Stomach (tissue), 8 donors: ENCODE measurements at regions not wholly inside any gene's neighbourhood (a gene's known extent, or its start where the extent isn't known, plus 50 kb on each side); places are given as distances from the start of the nearest gene placed in this dataset.

Source experiments
- DNase-seq, 2 donors: peaks; one replicate each; pipeline versions ENCODE4 v3.0.0 to v3.0.0-alpha.2; 2013 to 2019
- H3K27ac ChIP-seq, 5 donors: fragments of 200-600 bp in 4 of 5; sonication (generic) in 4 of 5; one replicate each; pipeline ENCODE4 v1.5.1; 2013 to 2019; ENCODE audit warnings: mild to moderate bottlenecking in 1 of 5, moderate library complexity in 1 of 5
- H3K27me3 ChIP-seq, 3 donors: fragments of 200-600 bp; sonication (generic); one replicate each; pipeline ENCODE4 v1.5.1; 2017 to 2019; ENCODE audit warnings: mixed run types in 1 of 3
- H3K36me3 ChIP-seq, 4 donors: fragments of 200-600 bp; sonication (generic); 1 replicate in 3 of 4; 2 replicates in 1 of 4; pipeline ENCODE4 v1.5.1; 2016 to 2019
- H3K4me1 ChIP-seq, 4 donors: fragments of 200-600 bp; sonication (generic); one replicate each; pipeline ENCODE4 v1.5.1; 2016 to 2019
- H3K4me3 ChIP-seq, 4 donors: fragments of 200-600 bp; sonication (generic) in 3 of 4; one replicate each; pipeline ENCODE4 v1.5.1; 2016 to 2019; ENCODE audit warnings: mild to moderate bottlenecking in 1 of 4
- H3K9me3 ChIP-seq, 4 donors: fragments of 200-600 bp; sonication (generic); one replicate each; pipeline ENCODE4 v1.5.1; 2016 to 2019
- EP300 ChIP-seq: sonication (generic); formaldehyde crosslinking; IDR thresholded peaks from one replicate; pipeline ENCODE4 v1.6.1; 2017; ENCODE audit warnings: antibody characterized with exemption
- POLR2A ChIP-seq, 4 donors: fragments of 450-650 bp; IDR thresholded peaks; one replicate each; pipeline ENCODE4 v1.6.1; 2016; ENCODE audit warnings: antibody characterized with exemption in 4 of 4, control low read depth in 2 of 4, mild to moderate bottlenecking in 1 of 4, moderate library complexity in 1 of 4
- POLR2AphosphoS5 ChIP-seq, 3 donors: sonication (generic); formaldehyde crosslinking; IDR thresholded peaks; one replicate each; pipeline ENCODE4 v1.6.1; 2016; ENCODE audit warnings: antibody characterized with exemption in 3 of 3
- WGBS, 5 donors: extraction: QIAGEN DNeasy Blood & Tissue Kit in 3 of 5; methylation state at CpG; one replicate each; pipeline versions ENCODE4 v1.1.5 to v1.1.7; 2013 to 2018; 5-methylcytosine and 5-hydroxymethylcytosine counted together
- intact Hi-C: fragments of 100-400 bp; cut with DNase I; formaldehyde crosslinking; loops from one replicate; pipeline ENCODE4 v1.15.1; 2023; ENCODE audit warnings: low total_unique reads
- TF ChIP-seq, protein P1 (sequence below), 7 experiments: fragments of 450-650 bp in 4 of 7; fragments of 200-600 bp in 3 of 7; sonication (generic) in 3 of 7; IDR thresholded peaks; one replicate each; pipeline ENCODE4 v1.5.1; 2016 to 2019; ENCODE audit warnings: antibody characterized with exemption in 7 of 7, control low read depth in 2 of 7, mild to moderate bottlenecking in 1 of 7
- donor health status: healthy with polysubstance abuse.
- donor health status: Bipolar disorder and iron deficiency.
- donor health status: healthy.

- Histone ChIP-seq H3K4me3 (no peak overlapping the region), H3K27me3 (peaks cover 0 to 34% (median 0%) of the 10 kb centered on the region in 3 donors), H3K9me3 (peaks cover 0 to 24% (median 5%) of the 10 kb centered on the region in 4 donors), H3K4me1 (no peaks in the 10 kb centered on the region), H3K27ac (no peak overlapping the region), H3K36me3 (no peaks in the 10 kb centered on the region)
- no peak for DNase-seq
- intact Hi-C loops = no loop called here
- TF ChIP-seq, protein P1, sequence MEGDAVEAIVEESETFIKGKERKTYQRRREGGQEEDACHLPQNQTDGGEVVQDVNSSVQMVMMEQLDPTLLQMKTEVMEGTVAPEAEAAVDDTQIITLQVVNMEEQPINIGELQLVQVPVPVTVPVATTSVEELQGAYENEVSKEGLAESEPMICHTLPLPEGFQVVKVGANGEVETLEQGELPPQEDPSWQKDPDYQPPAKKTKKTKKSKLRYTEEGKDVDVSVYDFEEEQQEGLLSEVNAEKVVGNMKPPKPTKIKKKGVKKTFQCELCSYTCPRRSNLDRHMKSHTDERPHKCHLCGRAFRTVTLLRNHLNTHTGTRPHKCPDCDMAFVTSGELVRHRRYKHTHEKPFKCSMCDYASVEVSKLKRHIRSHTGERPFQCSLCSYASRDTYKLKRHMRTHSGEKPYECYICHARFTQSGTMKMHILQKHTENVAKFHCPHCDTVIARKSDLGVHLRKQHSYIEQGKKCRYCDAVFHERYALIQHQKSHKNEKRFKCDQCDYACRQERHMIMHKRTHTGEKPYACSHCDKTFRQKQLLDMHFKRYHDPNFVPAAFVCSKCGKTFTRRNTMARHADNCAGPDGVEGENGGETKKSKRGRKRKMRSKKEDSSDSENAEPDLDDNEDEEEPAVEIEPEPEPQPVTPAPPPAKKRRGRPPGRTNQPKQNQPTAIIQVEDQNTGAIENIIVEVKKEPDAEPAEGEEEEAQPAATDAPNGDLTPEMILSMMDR (IDR thresholded peaks at IDR 0.05) = no peak
- no peak for TF ChIP-seq POLR2A (IDR thresholded peaks at IDR 0.05)
- no peak for TF ChIP-seq POLR2AphosphoS5 (IDR thresholded peaks at IDR 0.05)
- no peak for TF ChIP-seq EP300
- 93 to 94% (median 94%) methylated on average over 9 of the region's 9 CpGs for WGBS, 5 donors
These were observed 1106.0 kb downstream of the BCL11B start for GRCh38 chr14:98165976-98166375.

- WGBS, 5 donors = 71 to 78% (median 77%) methylated on average over 10 of the region's 10 CpGs
- Histone ChIP-seq H3K4me3 (no peak overlapping the region), H3K9me3 (peaks cover 0 to 24% (median 5%) of the 10 kb centered on the region in 4 donors), H3K27ac (no peak overlapping the region), H3K27me3 (peaks cover 0 to 29% (median 0%) of the 10 kb centered on the region in 3 donors), H3K4me1 (no peaks in the 10 kb centered on the region), H3K36me3 (no peaks in the 10 kb centered on the region)
- intact Hi-C loops = no loop called here
- no peak for DNase-seq
- TF ChIP-seq, protein P1 (IDR thresholded peaks at IDR 0.05) = no peak
- TF ChIP-seq EP300 = no peak
- TF ChIP-seq POLR2AphosphoS5 (IDR thresholded peaks at IDR 0.05) = no peak
- TF ChIP-seq POLR2A (IDR thresholded peaks at IDR 0.05) = no peak
These were observed 1104.7 kb downstream of the BCL11B start for GRCh38 chr14:98167275-98167674.

DNA sequence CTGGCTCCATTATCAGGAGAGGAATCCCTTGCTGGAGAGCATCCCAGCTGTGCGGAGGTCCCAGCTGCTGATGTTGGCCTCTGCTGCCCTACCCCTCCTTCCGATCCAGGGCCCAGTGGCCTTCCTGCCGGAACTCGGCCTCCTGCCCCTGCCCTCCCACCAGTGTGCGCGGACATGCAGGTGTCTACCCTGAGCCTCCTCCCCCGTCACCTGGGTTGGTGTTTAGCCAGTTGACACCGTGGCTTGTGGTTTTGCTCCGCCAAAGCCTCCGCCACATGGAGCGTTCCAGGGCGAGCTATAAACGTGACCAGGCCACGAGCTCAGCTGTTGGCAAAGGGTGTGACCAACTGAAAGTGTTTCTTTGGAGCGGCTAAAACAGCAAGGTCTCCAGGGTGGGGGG lies 1104.3 kb downstream of the BCL11B start:
- H3K4me1 ChIP-seq = no peaks in the 10 kb centered on the region
- no peak overlapping the region for H3K27ac ChIP-seq
- H3K4me3 ChIP-seq = no peak overlapping the region
- DNase-seq = no peak
- H3K27me3 ChIP-seq = peaks cover 0 to 28% (median 0%) of the 10 kb centered on the region in 3 donors
- peaks cover 0 to 24% (median 5%) of the 10 kb centered on the region in 4 donors for H3K9me3 ChIP-seq
- intact Hi-C loops = no loop called here
- WGBS, 5 donors = 63 to 87% (median 78%) methylated on average over 13 to 15 of the region's 15 CpGs
- H3K36me3 ChIP-seq = no peaks in the 10 kb centered on the region
- TF ChIP-seq, protein P1 (IDR thresholded peaks at IDR 0.05) = no peak
- TF ChIP-seq POLR2AphosphoS5 (IDR thresholded peaks at IDR 0.05) (no peak), POLR2A (IDR thresholded peaks at IDR 0.05) (no peak), EP300 (no peak)

GRCh38 chr14:98168211-98168985 lies 1103.6 kb downstream of the BCL11B start:
- intact Hi-C loops = no loop called here
- DNase-seq = no peak
- 67 to 80% (median 72%) methylated on average over 5 of the region's 5 CpGs for WGBS, 5 donors
- TF ChIP-seq POLR2AphosphoS5 (IDR thresholded peaks at IDR 0.05) (no peak), EP300 (no peak), POLR2A (IDR thresholded peaks at IDR 0.05) (no peak)
- TF ChIP-seq, protein P1 (IDR thresholded peaks at IDR 0.05) = no peak
- Histone ChIP-seq H3K27ac (no peak overlapping the region), H3K4me1 (no peaks in the 10 kb centered on the region), H3K36me3 (no peaks in the 10 kb centered on the region), H3K27me3 (peaks cover 0 to 22% (median 0%) of the 10 kb centered on the region in 3 donors), H3K4me3 (no peak overlapping the region), H3K9me3 (peaks cover 0 to 24% (median 5%) of the 10 kb centered on the region in 4 donors)
